Transverse colon (tissue), 4 donors: ENCODE measurements at regions not wholly inside any gene's neighbourhood (a gene's known extent, or its start where the extent isn't known, plus 50 kb on each side); places are given as distances from the start of the nearest gene placed in this dataset.

Experiments
- POLR2AphosphoS5 ChIP-seq, 3 donors: sonication (generic); formaldehyde crosslinking; IDR thresholded peaks; one replicate each; pipeline ENCODE4 v1.6.1; 2016; ENCODE audit warnings: antibody characterized with exemption in 3 of 3
- TF ChIP-seq, protein P1 (sequence below), 5 experiments: fragments of 200-600 bp in 3 of 5; fragments of 450-650 bp in 2 of 5; sonication (generic) in 3 of 5; IDR thresholded peaks; 1 replicate in 2 of 5; 2 replicates in 3 of 5; pipeline ENCODE4 v1.5.1; 2016 to 2017; ENCODE audit warnings: antibody characterized with exemption in 5 of 5, inconsistent platforms in 3 of 5, mild to moderate bottlenecking in 2 of 5, moderate library complexity in 1 of 5

DNA sequence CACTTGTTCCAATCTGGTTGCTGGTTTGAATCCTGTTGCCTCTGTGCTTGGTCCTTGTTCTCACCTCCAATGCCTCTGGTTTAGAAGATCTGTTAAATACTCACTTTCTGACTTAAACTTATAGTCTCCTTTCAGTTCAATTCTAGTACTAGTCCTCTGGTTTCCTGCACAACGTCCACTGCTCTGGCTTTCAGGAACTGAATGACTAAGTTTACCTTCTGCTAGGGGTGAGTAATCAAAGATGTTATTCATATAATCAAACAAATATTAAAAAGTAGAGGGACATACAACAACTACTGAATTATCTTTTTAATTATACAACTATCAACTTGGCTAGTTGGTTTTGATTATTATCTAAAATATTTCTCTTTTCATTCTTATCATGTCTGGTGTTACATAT is 496.4 kb upstream of the TOM1L1 start:
- TF ChIP-seq, protein P1, sequence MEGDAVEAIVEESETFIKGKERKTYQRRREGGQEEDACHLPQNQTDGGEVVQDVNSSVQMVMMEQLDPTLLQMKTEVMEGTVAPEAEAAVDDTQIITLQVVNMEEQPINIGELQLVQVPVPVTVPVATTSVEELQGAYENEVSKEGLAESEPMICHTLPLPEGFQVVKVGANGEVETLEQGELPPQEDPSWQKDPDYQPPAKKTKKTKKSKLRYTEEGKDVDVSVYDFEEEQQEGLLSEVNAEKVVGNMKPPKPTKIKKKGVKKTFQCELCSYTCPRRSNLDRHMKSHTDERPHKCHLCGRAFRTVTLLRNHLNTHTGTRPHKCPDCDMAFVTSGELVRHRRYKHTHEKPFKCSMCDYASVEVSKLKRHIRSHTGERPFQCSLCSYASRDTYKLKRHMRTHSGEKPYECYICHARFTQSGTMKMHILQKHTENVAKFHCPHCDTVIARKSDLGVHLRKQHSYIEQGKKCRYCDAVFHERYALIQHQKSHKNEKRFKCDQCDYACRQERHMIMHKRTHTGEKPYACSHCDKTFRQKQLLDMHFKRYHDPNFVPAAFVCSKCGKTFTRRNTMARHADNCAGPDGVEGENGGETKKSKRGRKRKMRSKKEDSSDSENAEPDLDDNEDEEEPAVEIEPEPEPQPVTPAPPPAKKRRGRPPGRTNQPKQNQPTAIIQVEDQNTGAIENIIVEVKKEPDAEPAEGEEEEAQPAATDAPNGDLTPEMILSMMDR (IDR thresholded peaks at IDR 0.05): no peak
- no peak for TF ChIP-seq POLR2AphosphoS5 (IDR thresholded peaks at IDR 0.05)
